Mucosa of descending colon (tissue), 3 donors: ENCODE measurements at regions not wholly inside any gene's neighbourhood (a gene's known extent, or its start where the extent isn't known, plus 50 kb on each side); places are given as distances from the start of the nearest gene placed in this dataset.

Source experiments
- ATAC-seq: fragments of 200-7000 bp; cut with Tn5 transposase; one replicate; pipeline ENCODE4 v1.9.1; 2020; ENCODE audit warnings: mild to moderate bottlenecking, moderate library complexity
- DNase-seq, 3 donors: peaks; one replicate each; pipeline ENCODE4 v3.0.0-alpha.2; 2020
- H3K36me3 ChIP-seq: fragments of 200-600 bp; one replicate; pipeline ENCODE4 v1.8.0; 2021; ENCODE audit warnings: low read depth, mild to moderate bottlenecking
- H3K4me1 ChIP-seq: fragments of 200-600 bp; one replicate; pipeline ENCODE4 v1.8.0; 2021; ENCODE audit warnings: low read depth, mild to moderate bottlenecking
- H3K4me3 ChIP-seq: fragments of 200-600 bp; one replicate; pipeline ENCODE4 v1.8.0; 2021; ENCODE audit warnings: mild to moderate bottlenecking
- H3K9me3 ChIP-seq: fragments of 200-600 bp; one replicate; pipeline ENCODE4 v1.8.0; 2021; ENCODE audit warnings: mild to moderate bottlenecking
- CTCF ChIP-seq: fragments of 200-600 bp; IDR thresholded peaks from one replicate; pipeline ENCODE4 v1.8.0; 2022; ENCODE audit warnings: antibody characterized with exemption, mild to moderate bottlenecking
- intact Hi-C, 2 donors: fragments of 100-400 bp; cut with DNase I in 1 of 2; cut with micrococcal nuclease in 1 of 2; formaldehyde crosslinking; loops; one replicate each; pipeline versions ENCODE4 v1.11.0 to v1.11.1; 2022; cut with DNase I, micrococcal nuclease
- donor health status: DM: no; HTN: no; CAD: no; lungs with moderate emphysema.
- donor health status: DM: no; HTN: no; CAD: no.
- donor health status: DM: no; HTN: yes; CAD: no.

GRCh38 chr13:68293631-68294030 lies 1063.5 kb upstream of the PCDH9 start:
- no peaks in the 10 kb centered on the region for H3K36me3 ChIP-seq
- no peaks in the 10 kb centered on the region for H3K9me3 ChIP-seq
- ATAC-seq: no peak
- no peak overlapping the region for H3K4me3 ChIP-seq
- no peak for DNase-seq
- intact Hi-C loops: no loop called here
- no peaks in the 10 kb centered on the region for H3K4me1 ChIP-seq
- TF ChIP-seq CTCF: no peak

- DNase-seq: no peak
- no peaks in the 10 kb centered on the region for H3K9me3 ChIP-seq
- H3K36me3 ChIP-seq: no peaks in the 10 kb centered on the region
- TF ChIP-seq CTCF: no peak
- intact Hi-C loops: no loop called here
- no peak for ATAC-seq
- H3K4me1 ChIP-seq: no peaks in the 10 kb centered on the region
- no peak overlapping the region for H3K4me3 ChIP-seq
Measured at GRCh38 chr13:68292601-68293000, 1062.5 kb upstream of the PCDH9 start.

GRCh38 chr13:68291595-68291994 lies 1061.5 kb upstream of the PCDH9 start:
- Histone ChIP-seq H3K4me3 (no peak overlapping the region), H3K4me1 (no peaks in the 10 kb centered on the region), H3K36me3 (no peaks in the 10 kb centered on the region), H3K9me3 (no peaks in the 10 kb centered on the region)
- DNase-seq (peak in 1 of 3 donors; percentile 20), ATAC-seq (no peak)
- no peak for TF ChIP-seq CTCF
- intact Hi-C loops: no loop called here

DNA sequence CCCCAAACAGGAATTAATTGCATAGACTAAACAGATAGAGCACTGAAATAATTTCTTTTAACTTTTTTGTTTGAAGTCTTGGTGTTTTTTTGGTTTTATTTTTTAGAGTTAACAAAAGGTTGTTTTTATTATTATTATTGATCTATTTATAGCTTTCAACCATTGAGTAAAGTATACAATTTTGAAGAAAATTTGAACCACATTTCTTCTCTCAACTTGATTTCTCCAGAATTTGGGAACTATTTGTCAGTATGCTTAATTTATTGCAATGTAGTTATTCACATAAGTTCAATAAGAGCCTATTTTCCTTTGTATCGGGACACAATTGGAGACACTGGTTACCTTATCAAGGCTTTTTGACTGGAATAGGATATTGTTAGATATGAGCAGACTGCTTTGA lies 1045.6 kb upstream of the PCDH9 start:
- no peak for TF ChIP-seq CTCF
- ATAC-seq (no peak), DNase-seq (no peak)
- Histone ChIP-seq H3K4me3 (no peak overlapping the region), H3K36me3 (no peaks in the 10 kb centered on the region), H3K4me1 (no peaks in the 10 kb centered on the region), H3K9me3 (no peaks in the 10 kb centered on the region)
- intact Hi-C loops: no loop called here

DNA sequence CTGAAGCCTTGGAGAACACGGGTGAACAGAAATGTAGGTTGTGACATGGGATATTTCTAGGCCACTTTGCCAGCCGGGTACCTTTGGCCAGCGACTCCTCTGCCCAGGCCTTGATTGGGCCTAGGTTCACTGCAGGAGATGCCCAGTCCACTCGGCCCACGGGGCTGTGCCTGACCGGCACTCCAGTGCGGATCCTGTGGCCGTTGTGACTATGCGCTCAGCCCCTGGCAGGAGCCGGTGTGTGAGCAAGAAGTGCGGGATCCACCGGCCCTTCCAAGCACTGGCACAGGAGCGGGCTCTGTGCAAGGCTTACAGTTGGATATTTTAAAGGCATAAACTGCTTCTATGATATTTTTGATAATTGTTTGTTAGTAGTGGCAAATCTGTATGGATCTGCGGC lies 1042.5 kb upstream of the PCDH9 start:
- ATAC-seq: no peak
- intact Hi-C loops: no loop called here
- no peak for TF ChIP-seq CTCF

GRCh38 chr13:68264692-68265091 lies 1034.6 kb upstream of the PCDH9 start:
- intact Hi-C loops: no loop called here
- DNase-seq (no peak), ATAC-seq (no peak)
- no peak for TF ChIP-seq CTCF
- Histone ChIP-seq H3K36me3 (no peaks in the 10 kb centered on the region), H3K9me3 (no peaks in the 10 kb centered on the region), H3K4me1 (no peaks in the 10 kb centered on the region), H3K4me3 (no peak overlapping the region)

More for the DNA sequence above, 1042.5 kb upstream of the PCDH9 start:
- DNase-seq: no peak
- Histone ChIP-seq H3K4me3 (no peak overlapping the region), H3K36me3 (no peaks in the 10 kb centered on the region), H3K4me1 (no peaks in the 10 kb centered on the region), H3K9me3 (no peaks in the 10 kb centered on the region)
